ENCODE measurements at regions not wholly inside any gene's neighbourhood (a gene's known extent, or its start where the extent isn't known, plus 50 kb on each side); places are given as distances from the start of the nearest gene placed in this dataset.

GRCh38 chr17:14458724-14459123, 157.8 kb downstream of the HS3ST3B1 start:
- TF ChIP-seq CTCF (IDR thresholded peaks at IDR 0.05; ENCODE audit: low read depth, low read length): no peak
- no peak for TF ChIP-seq EZH2phosphoT487 (IDR thresholded peaks at IDR 0.05; ENCODE audit: low read depth)
